C4-2B (cell line): ENCODE measurements at regions not wholly inside any gene's neighbourhood (a gene's known extent, or its start where the extent isn't known, plus 50 kb on each side); places are given as distances from the start of the nearest gene placed in this dataset.

Source experiments
- CTCF ChIP-seq: fragments of 450-650 bp; conservative IDR thresholded peaks from 2 replicates; pipeline ENCODE4 v1.5.1; 2017; ENCODE audit warnings: mild to moderate bottlenecking
- ZFX ChIP-seq: fragments of 450-650 bp; IDR thresholded peaks from 2 replicates; pipeline ENCODE4 v1.6.1; 2017

GRCh38 chr1:69123486-69123885 is 444.2 kb upstream of the LRRC7 start:
- TF ChIP-seq CTCF (no peak), ZFX (no peak)
